ENCODE measurements at regions not wholly inside any gene's neighbourhood (a gene's known extent, or its start where the extent isn't known, plus 50 kb on each side); places are given as distances from the start of the nearest gene placed in this dataset.

DNA sequence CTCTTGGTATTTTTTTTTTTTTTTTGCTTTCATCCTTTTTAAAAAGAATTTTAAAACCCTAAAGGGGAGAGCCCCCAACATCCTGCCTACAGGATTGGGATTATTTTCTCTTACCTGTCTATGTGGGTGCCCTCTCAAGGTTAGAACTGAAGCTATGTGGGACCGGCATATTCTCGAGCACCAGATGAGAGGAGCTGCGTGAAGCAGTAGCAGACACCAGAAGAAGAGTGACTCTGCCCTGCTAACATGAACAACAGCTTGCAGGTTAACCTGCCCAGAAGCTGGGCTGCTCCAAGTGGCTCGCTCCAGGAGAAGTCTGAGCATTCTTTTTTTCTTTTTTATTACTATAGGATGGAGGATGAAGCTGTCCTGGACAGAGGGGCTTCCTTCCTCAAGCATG lies 102.6 kb upstream of the SLC4A4 start:
- TF ChIP-seq, protein P1, sequence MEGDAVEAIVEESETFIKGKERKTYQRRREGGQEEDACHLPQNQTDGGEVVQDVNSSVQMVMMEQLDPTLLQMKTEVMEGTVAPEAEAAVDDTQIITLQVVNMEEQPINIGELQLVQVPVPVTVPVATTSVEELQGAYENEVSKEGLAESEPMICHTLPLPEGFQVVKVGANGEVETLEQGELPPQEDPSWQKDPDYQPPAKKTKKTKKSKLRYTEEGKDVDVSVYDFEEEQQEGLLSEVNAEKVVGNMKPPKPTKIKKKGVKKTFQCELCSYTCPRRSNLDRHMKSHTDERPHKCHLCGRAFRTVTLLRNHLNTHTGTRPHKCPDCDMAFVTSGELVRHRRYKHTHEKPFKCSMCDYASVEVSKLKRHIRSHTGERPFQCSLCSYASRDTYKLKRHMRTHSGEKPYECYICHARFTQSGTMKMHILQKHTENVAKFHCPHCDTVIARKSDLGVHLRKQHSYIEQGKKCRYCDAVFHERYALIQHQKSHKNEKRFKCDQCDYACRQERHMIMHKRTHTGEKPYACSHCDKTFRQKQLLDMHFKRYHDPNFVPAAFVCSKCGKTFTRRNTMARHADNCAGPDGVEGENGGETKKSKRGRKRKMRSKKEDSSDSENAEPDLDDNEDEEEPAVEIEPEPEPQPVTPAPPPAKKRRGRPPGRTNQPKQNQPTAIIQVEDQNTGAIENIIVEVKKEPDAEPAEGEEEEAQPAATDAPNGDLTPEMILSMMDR (IDR thresholded peaks at IDR 0.05): no peak
- TF ChIP-seq POLR2A (IDR thresholded peaks at IDR 0.05): no peak
